DND-41 (cell line): ENCODE measurements at regions not wholly inside any gene's neighbourhood (a gene's known extent, or its start where the extent isn't known, plus 50 kb on each side); places are given as distances from the start of the nearest gene placed in this dataset.
A peak's percentile ranks its signal among the peaks of the same experiment; 100 is the strongest.
"Not testable (repeated sequence)": the region's sequence is repeated elsewhere in the genome, so short reads cannot be mapped to it uniquely, and the experiment has no call there.

Source experiments
- ATAC-seq: fragments of 200-7000 bp; cut with Tn5 transposase; 3 replicates; pipeline ENCODE4 v1.9.1; 2021; ENCODE audit warnings: low read depth; ENCODE audit not compliant: insufficient read depth
- DNase-seq: peaks from one replicate; pipeline ENCODE4 v3.0.0-alpha.2; 2020
- H2AFZ ChIP-seq: 2 replicates; pipeline ENCODE4 v1.6.0; 2012; ENCODE audit warnings: low read depth, low read length
- H3K27ac ChIP-seq: 2 replicates; pipeline ENCODE4 v1.5.1; 2012; ENCODE audit warnings: low read length, inconsistent platforms
- H3K27me3 ChIP-seq: fragments of 200-600 bp; sonication (generic); 2 replicates; pipeline ENCODE4 v1.6.0; 2012; ENCODE audit warnings: low read length, mild to moderate bottlenecking, inconsistent platforms; ENCODE audit not compliant: insufficient read depth, poor library complexity
- H3K36me3 ChIP-seq: 2 replicates; pipeline ENCODE4 v1.5.1; 2012; ENCODE audit warnings: low read length, inconsistent platforms; ENCODE audit not compliant: insufficient read depth
- H3K4me1 ChIP-seq: 2 replicates; pipeline ENCODE4 v1.5.1; 2012; ENCODE audit warnings: mild to moderate bottlenecking, low read length; ENCODE audit not compliant: insufficient read depth
- H3K4me2 ChIP-seq: 2 replicates; pipeline ENCODE4 v1.6.0; 2012; ENCODE audit warnings: mild to moderate bottlenecking, moderate library complexity, low read length, inconsistent platforms; ENCODE audit not compliant: insufficient read depth
- H3K4me3 ChIP-seq, 2 experiments: fragments of 200-600 bp in 1 of 2; shearing (Covaris generic) in 1 of 2; 2 replicates each; pipeline ENCODE4 v1.5.1; 2012 to 2016; ENCODE audit warnings: inconsistent platforms in 2 of 2, low read length in 2 of 2, mild to moderate bottlenecking in 2 of 2, low read depth in 1 of 2, moderate library complexity in 1 of 2
- H3K79me2 ChIP-seq: 2 replicates; pipeline ENCODE4 v1.6.0; 2012; ENCODE audit warnings: low read length, inconsistent platforms; ENCODE audit not compliant: insufficient read depth
- H3K9ac ChIP-seq: 2 replicates; pipeline ENCODE4 v1.6.0; 2012; ENCODE audit warnings: low read depth, mild to moderate bottlenecking, inconsistent platforms, low read length, moderate library complexity
- H3K9me3 ChIP-seq: 2 replicates; pipeline ENCODE4 v1.5.1; 2012; ENCODE audit warnings: low read length, moderate library complexity, mild to moderate bottlenecking, inconsistent platforms; ENCODE audit not compliant: insufficient read depth, severe bottlenecking
- H4K20me1 ChIP-seq: 2 replicates; pipeline ENCODE4 v1.6.0; 2012; ENCODE audit warnings: low read length; ENCODE audit not compliant: insufficient read depth
- CTCF ChIP-seq: IDR thresholded peaks from 2 replicates; pipeline ENCODE4 v1.5.1; 2012; ENCODE audit warnings: borderline replicate concordance, low read length, moderate library complexity, mild to moderate bottlenecking; ENCODE audit not compliant: poor library complexity, severe bottlenecking; ENCODE audit errors: extremely low read depth
- EZH2 ChIP-seq: IDR thresholded peaks from 3 replicates; pipeline ENCODE4 v1.6.1; 2012; ENCODE audit warnings: borderline replicate concordance, low read depth, mild to moderate bottlenecking, moderate library complexity, low read length, inconsistent platforms; ENCODE audit not compliant: severe bottlenecking

DNA sequence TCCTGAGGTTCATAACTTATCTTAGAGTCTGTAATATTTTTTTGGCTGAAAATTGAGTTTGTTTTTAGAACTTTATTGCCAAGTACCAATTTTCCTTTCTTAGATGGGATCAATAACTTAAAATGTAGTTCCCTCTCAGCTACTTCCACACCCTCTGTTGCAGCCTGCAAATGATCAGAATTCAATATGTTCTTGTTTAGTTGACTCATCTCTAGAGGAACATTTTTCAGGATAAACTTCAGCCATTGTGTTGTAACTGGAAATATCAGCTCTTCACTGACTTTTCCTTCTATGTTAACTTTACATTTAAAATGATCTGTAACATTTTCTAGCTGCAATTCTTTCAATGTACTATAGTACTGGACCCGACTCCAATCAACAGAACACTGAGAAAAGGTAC, 115.7 kb downstream of the ESM1 start:
- Histone ChIP-seq H4K20me1 (no peaks in the 10 kb centered on the region), H3K4me3 (no peak overlapping the region), H2AFZ (no peak overlapping the region), H3K4me2 (no peak overlapping the region), H3K79me2 (no peaks in the 10 kb centered on the region), H3K4me1 (peaks cover 4% of the 10 kb centered on the region), H3K27ac (no peak overlapping the region), H3K9ac (no peak overlapping the region), H3K36me3 (no peaks in the 10 kb centered on the region), H3K9me3 (no peaks in the 10 kb centered on the region), H3K27me3 (peaks cover 35% of the 10 kb centered on the region)
- no peak for ATAC-seq
- TF ChIP-seq CTCF, result no peak
- TF ChIP-seq EZH2, result no peak
- DNase-seq, result no peak

GRCh38 chr5:54868511-54869483, 116.6 kb downstream of the ESM1 start:
- Histone ChIP-seq H3K36me3 (no peaks in the 10 kb centered on the region), H3K27me3 (peaks cover 31% of the 10 kb centered on the region), H3K4me1 (peaks cover 4% of the 10 kb centered on the region), H4K20me1 (no peaks in the 10 kb centered on the region), H3K4me3 (no peak overlapping the region), H2AFZ (no peak overlapping the region), H3K9me3 (no peaks in the 10 kb centered on the region), H3K79me2 (no peaks in the 10 kb centered on the region), H3K27ac (no peak overlapping the region), H3K4me2 (no peak overlapping the region), H3K9ac (no peak overlapping the region)
- ATAC-seq (no peak), DNase-seq (no peak)
- TF ChIP-seq EZH2 (no peak), CTCF (no peak)

- no peak overlapping the region for H2AFZ ChIP-seq
- H3K36me3 ChIP-seq, result no peaks in the 10 kb centered on the region
- no peak overlapping the region for H3K4me3 ChIP-seq
- H3K9ac ChIP-seq, result no peak overlapping the region
- H3K79me2 ChIP-seq, result no peaks in the 10 kb centered on the region
- H4K20me1 ChIP-seq, result no peaks in the 10 kb centered on the region
- H3K9me3 ChIP-seq, result no peaks in the 10 kb centered on the region
- peaks cover 24% of the 10 kb centered on the region for H3K27me3 ChIP-seq
- ATAC-seq (peak; percentile 53; the same call in 2 of the 3 replicates), DNase-seq (no peak)
- TF ChIP-seq EZH2 (no peak), CTCF (peak; percentile 67)
- peak overlapping the region; percentile 33; the same call in 1 of the 2 replicates for H3K4me2 ChIP-seq
- peaks cover 4% of the 10 kb centered on the region for H3K4me1 ChIP-seq
- no peak overlapping the region for H3K27ac ChIP-seq
These were observed 118.0 kb downstream of the ESM1 start for GRCh38 chr5:54867310-54867944.

DNA sequence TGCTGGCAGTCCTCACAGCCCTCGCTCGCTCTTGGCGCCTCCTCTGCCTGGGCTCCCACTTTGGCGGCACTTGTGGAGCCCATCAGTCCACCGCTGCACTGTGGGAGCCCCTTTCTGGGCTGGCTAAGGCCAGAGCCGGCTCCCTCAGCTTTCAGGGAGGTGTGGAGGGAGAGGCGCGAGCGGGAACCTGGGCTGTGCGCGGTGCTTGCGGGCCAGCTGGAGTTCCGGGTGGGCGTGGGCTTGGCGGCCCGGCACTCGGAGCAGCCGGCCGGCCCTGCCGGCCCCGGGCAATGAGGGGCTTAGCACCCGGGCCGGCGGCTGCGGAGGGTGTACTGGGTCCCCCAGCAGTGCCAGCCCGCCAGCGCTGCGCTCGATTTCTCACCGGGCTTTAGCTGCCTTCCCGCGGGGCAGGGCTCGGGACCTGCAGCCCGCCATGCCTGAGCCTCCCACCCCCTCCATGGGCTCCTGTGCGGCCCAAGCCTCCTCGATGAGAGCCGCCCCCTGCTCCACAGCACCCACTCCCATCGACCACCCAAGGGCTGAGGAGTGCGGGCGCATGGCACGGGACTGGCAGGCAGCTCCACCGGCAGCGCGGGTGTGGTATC, 120.4 kb downstream of the ESM1 start:
- not testable (repeated sequence) for H3K79me2 ChIP-seq, H3K4me2 ChIP-seq, H3K4me3 ChIP-seq, H4K20me1 ChIP-seq, H2AFZ ChIP-seq, H3K9ac ChIP-seq, H3K4me1 ChIP-seq, ATAC-seq, H3K9me3 ChIP-seq, H3K36me3 ChIP-seq, DNase-seq, H3K27ac ChIP-seq
- H3K27me3 ChIP-seq, result peaks cover 11% of the 10 kb centered on the region
